ENCODE measurements at regions not wholly inside any gene's neighbourhood (a gene's known extent, or its start where the extent isn't known, plus 50 kb on each side); places are given as distances from the start of the nearest gene placed in this dataset.
"Not testable (repeated sequence)": the region's sequence is repeated elsewhere in the genome, so short reads cannot be mapped to it uniquely, and the experiment has no call there.

- no peaks in the 10 kb centered on the region for H3K36me3 ChIP-seq (ENCODE audit: insufficient read depth, low read length)
- H3K79me2 ChIP-seq (ENCODE audit: control insufficient read depth, insufficient read depth, low read length, unreplicated experiment) = no peaks in the 10 kb centered on the region
- H3K4me3 ChIP-seq (ENCODE audit: low read depth, low read length) = no peak overlapping the region
- H2AFZ ChIP-seq (ENCODE audit: low read length, unreplicated experiment) = no peak overlapping the region
- no peak overlapping the region for H3K27ac ChIP-seq (ENCODE audit: low read depth, low read length)
- H3K27me3 ChIP-seq (ENCODE audit: insufficient read depth, low read length) = no peaks in the 10 kb centered on the region
- no peaks in the 10 kb centered on the region for H3K4me1 ChIP-seq (ENCODE audit: control insufficient read depth, insufficient read depth, low read length, unreplicated experiment)
Observed at GRCh38 chr7:90033850-90034249, 120.4 kb upstream of the STEAP1 start.

GRCh38 chr7:90053094-90053493 is 101.2 kb upstream of the STEAP1 start:
- Histone ChIP-seq H3K79me2 (ENCODE audit: control insufficient read depth, insufficient read depth, low read length, unreplicated experiment) (no peaks in the 10 kb centered on the region), H2AFZ (ENCODE audit: low read length, unreplicated experiment) (no peak overlapping the region), H3K4me1 (ENCODE audit: control insufficient read depth, insufficient read depth, low read length, unreplicated experiment) (no peaks in the 10 kb centered on the region), H3K4me3 (ENCODE audit: low read depth, low read length) (no peak overlapping the region), H3K27me3 (ENCODE audit: insufficient read depth, low read length) (peaks cover 2% of the 10 kb centered on the region; the same call in 1 of the 2 replicates), H3K27ac (ENCODE audit: low read depth, low read length) (no peak overlapping the region), H3K36me3 (ENCODE audit: insufficient read depth, low read length) (no peaks in the 10 kb centered on the region)

- H3K27me3 ChIP-seq (ENCODE audit: insufficient read depth, low read length) = peaks cover 9% of the 10 kb centered on the region; the same call in 1 of the 2 replicates
- H2AFZ ChIP-seq (ENCODE audit: low read length, unreplicated experiment) = no peak overlapping the region
- H3K27ac ChIP-seq (ENCODE audit: low read depth, low read length) = no peak overlapping the region
- H3K4me3 ChIP-seq (ENCODE audit: low read depth, low read length) = no peak overlapping the region
- H3K36me3 ChIP-seq (ENCODE audit: insufficient read depth, low read length) = no peaks in the 10 kb centered on the region
- H3K79me2 ChIP-seq (ENCODE audit: control insufficient read depth, insufficient read depth, low read length, unreplicated experiment) = no peaks in the 10 kb centered on the region
- H3K4me1 ChIP-seq (ENCODE audit: control insufficient read depth, insufficient read depth, low read length, unreplicated experiment) = no peaks in the 10 kb centered on the region
Observed at GRCh38 chr7:90061077-90061476, 93.2 kb upstream of the STEAP1 start.

- Histone ChIP-seq H2AFZ (ENCODE audit: low read length, unreplicated experiment) (no peak overlapping the region), H3K36me3 (ENCODE audit: insufficient read depth, low read length) (no peaks in the 10 kb centered on the region), H3K4me3 (ENCODE audit: low read depth, low read length) (no peak overlapping the region), H3K4me1 (ENCODE audit: control insufficient read depth, insufficient read depth, low read length, unreplicated experiment) (no peaks in the 10 kb centered on the region), H3K79me2 (ENCODE audit: control insufficient read depth, insufficient read depth, low read length, unreplicated experiment) (no peaks in the 10 kb centered on the region), H3K27ac (ENCODE audit: low read depth, low read length) (no peak overlapping the region), H3K27me3 (ENCODE audit: insufficient read depth, low read length) (peaks cover 3% of the 10 kb centered on the region; the same call in 1 of the 2 replicates)
Observed at GRCh38 chr7:90064370-90064769, 89.9 kb upstream of the STEAP1 start.

GRCh38 chr7:90067171-90067570 is 87.1 kb upstream of the STEAP1 start:
- Histone ChIP-seq H3K4me3 (ENCODE audit: low read depth, low read length) (no peak overlapping the region), H2AFZ (ENCODE audit: low read length, unreplicated experiment) (no peak overlapping the region), H3K79me2 (ENCODE audit: control insufficient read depth, insufficient read depth, low read length, unreplicated experiment) (no peaks in the 10 kb centered on the region), H3K27me3 (ENCODE audit: insufficient read depth, low read length) (no peaks in the 10 kb centered on the region), H3K27ac (ENCODE audit: low read depth, low read length) (no peak overlapping the region), H3K4me1 (ENCODE audit: control insufficient read depth, insufficient read depth, low read length, unreplicated experiment) (no peaks in the 10 kb centered on the region), H3K36me3 (ENCODE audit: insufficient read depth, low read length) (no peaks in the 10 kb centered on the region)

- H3K27me3 ChIP-seq (ENCODE audit: insufficient read depth, low read length); H3K36me3 ChIP-seq (ENCODE audit: insufficient read depth, low read length); H3K4me3 ChIP-seq (ENCODE audit: low read depth, low read length); H2AFZ ChIP-seq (ENCODE audit: low read length, unreplicated experiment); H3K27ac ChIP-seq (ENCODE audit: low read depth, low read length); H3K79me2 ChIP-seq (ENCODE audit: control insufficient read depth, insufficient read depth, low read length, unreplicated experiment); H3K4me1 ChIP-seq (ENCODE audit: control insufficient read depth, insufficient read depth, low read length, unreplicated experiment): not testable (repeated sequence)
Observed at GRCh38 chr7:90070238-90070637, 84.0 kb upstream of the STEAP1 start.

- no peak overlapping the region for H2AFZ ChIP-seq (ENCODE audit: low read length, unreplicated experiment)
- H3K79me2 ChIP-seq (ENCODE audit: control insufficient read depth, insufficient read depth, low read length, unreplicated experiment) = no peaks in the 10 kb centered on the region
- peaks cover 11% of the 10 kb centered on the region for H3K27me3 ChIP-seq (ENCODE audit: insufficient read depth, low read length)
- no peak overlapping the region for H3K27ac ChIP-seq (ENCODE audit: low read depth, low read length)
- no peaks in the 10 kb centered on the region for H3K36me3 ChIP-seq (ENCODE audit: insufficient read depth, low read length)
- H3K4me3 ChIP-seq (ENCODE audit: low read depth, low read length) = no peak overlapping the region
- H3K4me1 ChIP-seq (ENCODE audit: control insufficient read depth, insufficient read depth, low read length, unreplicated experiment) = no peaks in the 10 kb centered on the region
Observed at GRCh38 chr7:90078921-90079320, 75.3 kb upstream of the STEAP1 start.

GRCh38 chr7:90081621-90082020 is 72.6 kb upstream of the STEAP1 start:
- H3K36me3 ChIP-seq (ENCODE audit: insufficient read depth, low read length) = no peaks in the 10 kb centered on the region
- H3K27me3 ChIP-seq (ENCODE audit: insufficient read depth, low read length) = peaks cover 31% of the 10 kb centered on the region
- H3K79me2 ChIP-seq (ENCODE audit: control insufficient read depth, insufficient read depth, low read length, unreplicated experiment) = no peaks in the 10 kb centered on the region
- no peak overlapping the region for H2AFZ ChIP-seq (ENCODE audit: low read length, unreplicated experiment)
- H3K4me1 ChIP-seq (ENCODE audit: control insufficient read depth, insufficient read depth, low read length, unreplicated experiment) = no peaks in the 10 kb centered on the region
- no peak overlapping the region for H3K27ac ChIP-seq (ENCODE audit: low read depth, low read length)
- H3K4me3 ChIP-seq (ENCODE audit: low read depth, low read length) = no peak overlapping the region

GRCh38 chr7:90092506-90092905 is 61.8 kb upstream of the STEAP1 start:
- no peak overlapping the region for H2AFZ ChIP-seq (ENCODE audit: low read length, unreplicated experiment)

GRCh38 chr7:90094030-90094429 is 60.2 kb upstream of the STEAP1 start:
- Histone ChIP-seq H2AFZ (ENCODE audit: low read length, unreplicated experiment) (no peak overlapping the region), H3K4me1 (ENCODE audit: control insufficient read depth, insufficient read depth, low read length, unreplicated experiment) (no peaks in the 10 kb centered on the region), H3K36me3 (ENCODE audit: insufficient read depth, low read length) (no peaks in the 10 kb centered on the region), H3K27me3 (ENCODE audit: insufficient read depth, low read length) (peaks cover 23% of the 10 kb centered on the region), H3K79me2 (ENCODE audit: control insufficient read depth, insufficient read depth, low read length, unreplicated experiment) (no peaks in the 10 kb centered on the region), H3K27ac (ENCODE audit: low read depth, low read length) (no peak overlapping the region), H3K4me3 (ENCODE audit: low read depth, low read length) (no peak overlapping the region)

More at GRCh38 chr7:90092506-90092905, 61.8 kb upstream of the STEAP1 start:
- Histone ChIP-seq H3K79me2 (ENCODE audit: control insufficient read depth, insufficient read depth, low read length, unreplicated experiment) (no peaks in the 10 kb centered on the region), H3K4me3 (ENCODE audit: low read depth, low read length) (no peak overlapping the region), H3K4me1 (ENCODE audit: control insufficient read depth, insufficient read depth, low read length, unreplicated experiment) (no peaks in the 10 kb centered on the region), H3K27ac (ENCODE audit: low read depth, low read length) (no peak overlapping the region), H3K27me3 (ENCODE audit: insufficient read depth, low read length) (peaks cover 37% of the 10 kb centered on the region), H3K36me3 (ENCODE audit: insufficient read depth, low read length) (no peaks in the 10 kb centered on the region)
